Upper lobe of left lung (tissue), 4 donors: ENCODE measurements at regions not wholly inside any gene's neighbourhood (a gene's known extent, or its start where the extent isn't known, plus 50 kb on each side); places are given as distances from the start of the nearest gene placed in this dataset.

ENCODE experiments used
- POLR2A ChIP-seq, 4 donors: fragments of 450-650 bp; IDR thresholded peaks; one replicate each; pipeline ENCODE4 v1.5.1; 2016 to 2017; ENCODE audit warnings: antibody characterized with exemption in 4 of 4, mild to moderate bottlenecking in 2 of 4
- TF ChIP-seq, protein P1 (sequence below), 6 experiments: fragments of 450-650 bp in 4 of 6; fragments of 200-600 bp in 2 of 6; sonication (generic) in 2 of 6; IDR thresholded peaks; one replicate each; pipeline ENCODE4 v1.5.1; 2016 to 2019; ENCODE audit warnings: antibody characterized with exemption in 6 of 6

DNA sequence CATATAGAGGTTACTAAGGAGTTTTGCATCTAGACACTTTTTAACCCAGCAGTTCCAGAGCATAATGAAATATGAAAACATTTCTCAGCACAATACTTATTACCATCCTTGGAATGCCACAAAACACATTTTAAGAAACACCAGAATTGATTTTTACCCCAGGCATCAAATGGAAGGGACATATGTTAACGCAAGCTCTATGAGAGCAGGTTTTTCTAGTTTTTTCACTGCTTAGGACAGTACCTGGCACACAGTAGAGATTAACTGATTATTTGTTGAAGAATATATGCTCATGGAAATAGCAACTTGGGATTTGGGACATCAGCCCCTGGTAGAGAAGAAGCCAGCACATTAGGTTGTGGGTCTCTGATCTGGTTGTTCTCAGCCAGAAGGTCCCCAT lies 67.0 kb upstream of the ARID5B start:
- TF ChIP-seq, protein P1, sequence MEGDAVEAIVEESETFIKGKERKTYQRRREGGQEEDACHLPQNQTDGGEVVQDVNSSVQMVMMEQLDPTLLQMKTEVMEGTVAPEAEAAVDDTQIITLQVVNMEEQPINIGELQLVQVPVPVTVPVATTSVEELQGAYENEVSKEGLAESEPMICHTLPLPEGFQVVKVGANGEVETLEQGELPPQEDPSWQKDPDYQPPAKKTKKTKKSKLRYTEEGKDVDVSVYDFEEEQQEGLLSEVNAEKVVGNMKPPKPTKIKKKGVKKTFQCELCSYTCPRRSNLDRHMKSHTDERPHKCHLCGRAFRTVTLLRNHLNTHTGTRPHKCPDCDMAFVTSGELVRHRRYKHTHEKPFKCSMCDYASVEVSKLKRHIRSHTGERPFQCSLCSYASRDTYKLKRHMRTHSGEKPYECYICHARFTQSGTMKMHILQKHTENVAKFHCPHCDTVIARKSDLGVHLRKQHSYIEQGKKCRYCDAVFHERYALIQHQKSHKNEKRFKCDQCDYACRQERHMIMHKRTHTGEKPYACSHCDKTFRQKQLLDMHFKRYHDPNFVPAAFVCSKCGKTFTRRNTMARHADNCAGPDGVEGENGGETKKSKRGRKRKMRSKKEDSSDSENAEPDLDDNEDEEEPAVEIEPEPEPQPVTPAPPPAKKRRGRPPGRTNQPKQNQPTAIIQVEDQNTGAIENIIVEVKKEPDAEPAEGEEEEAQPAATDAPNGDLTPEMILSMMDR (IDR thresholded peaks at IDR 0.05), result no peak
- no peak for TF ChIP-seq POLR2A (IDR thresholded peaks at IDR 0.05)
